ENCODE measurements at regions not wholly inside any gene's neighbourhood (a gene's known extent, or its start where the extent isn't known, plus 50 kb on each side); places are given as distances from the start of the nearest gene placed in this dataset.

DNA sequence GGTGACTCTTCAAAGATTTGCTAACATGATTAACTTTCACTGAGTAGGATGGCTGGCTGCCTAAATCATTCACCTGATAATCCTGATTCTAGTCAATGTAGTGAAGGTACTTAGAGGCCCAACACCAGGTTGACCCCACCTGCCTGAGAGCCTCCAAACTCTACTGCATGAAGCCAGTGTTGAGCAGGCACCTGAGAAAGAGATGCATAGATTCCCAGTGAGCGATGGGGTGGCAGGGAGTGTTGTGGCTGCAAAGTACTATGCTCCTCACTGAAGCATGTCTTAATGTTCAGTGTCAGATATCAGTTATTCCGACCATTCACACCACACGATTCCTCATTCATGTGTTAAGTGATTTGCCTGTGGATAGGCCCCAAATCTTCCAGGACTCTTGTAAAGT is 804.4 kb downstream of the TLE4 start:
- TF ChIP-seq EZH2phosphoT487 (IDR thresholded peaks at IDR 0.05; ENCODE audit: borderline replicate concordance, low read length), result no peak
- TF ChIP-seq, protein P1, sequence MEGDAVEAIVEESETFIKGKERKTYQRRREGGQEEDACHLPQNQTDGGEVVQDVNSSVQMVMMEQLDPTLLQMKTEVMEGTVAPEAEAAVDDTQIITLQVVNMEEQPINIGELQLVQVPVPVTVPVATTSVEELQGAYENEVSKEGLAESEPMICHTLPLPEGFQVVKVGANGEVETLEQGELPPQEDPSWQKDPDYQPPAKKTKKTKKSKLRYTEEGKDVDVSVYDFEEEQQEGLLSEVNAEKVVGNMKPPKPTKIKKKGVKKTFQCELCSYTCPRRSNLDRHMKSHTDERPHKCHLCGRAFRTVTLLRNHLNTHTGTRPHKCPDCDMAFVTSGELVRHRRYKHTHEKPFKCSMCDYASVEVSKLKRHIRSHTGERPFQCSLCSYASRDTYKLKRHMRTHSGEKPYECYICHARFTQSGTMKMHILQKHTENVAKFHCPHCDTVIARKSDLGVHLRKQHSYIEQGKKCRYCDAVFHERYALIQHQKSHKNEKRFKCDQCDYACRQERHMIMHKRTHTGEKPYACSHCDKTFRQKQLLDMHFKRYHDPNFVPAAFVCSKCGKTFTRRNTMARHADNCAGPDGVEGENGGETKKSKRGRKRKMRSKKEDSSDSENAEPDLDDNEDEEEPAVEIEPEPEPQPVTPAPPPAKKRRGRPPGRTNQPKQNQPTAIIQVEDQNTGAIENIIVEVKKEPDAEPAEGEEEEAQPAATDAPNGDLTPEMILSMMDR (IDR thresholded peaks at IDR 0.05; ENCODE audit: low read depth, low read length, poor library complexity, severe bottlenecking), result no peak
